DMS 273 (cell line): ENCODE measurements at regions not wholly inside any gene's neighbourhood (a gene's known extent, or its start where the extent isn't known, plus 50 kb on each side); places are given as distances from the start of the nearest gene placed in this dataset.

Experiments used
- DNase-seq: peaks from one replicate; lab custom pipeline; 2025; ENCODE audit not compliant: unreplicated experiment; lab: John Stamatoyannopoulos, UW

DNA sequence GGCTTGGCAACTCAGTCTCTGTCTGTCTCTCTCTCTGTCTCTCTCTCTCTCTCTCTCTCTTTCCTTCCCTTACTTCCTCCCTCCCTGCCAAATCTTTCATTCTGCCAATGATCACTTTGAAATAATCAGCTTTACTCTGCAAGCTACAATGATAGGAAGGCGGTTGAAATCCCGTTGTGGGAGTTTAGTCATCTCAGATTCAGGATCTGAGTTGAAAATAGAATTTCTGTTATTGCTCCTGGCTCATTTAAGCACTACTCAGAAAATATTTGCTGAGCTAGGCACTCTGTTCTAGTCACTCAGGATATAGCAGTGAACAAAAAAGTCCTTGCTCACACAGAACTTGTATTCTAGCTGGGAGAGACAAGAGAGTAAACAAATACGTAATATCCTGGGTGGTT lies 56.3 kb upstream of the DCTD start:
- DNase-seq, result no peak

DNA sequence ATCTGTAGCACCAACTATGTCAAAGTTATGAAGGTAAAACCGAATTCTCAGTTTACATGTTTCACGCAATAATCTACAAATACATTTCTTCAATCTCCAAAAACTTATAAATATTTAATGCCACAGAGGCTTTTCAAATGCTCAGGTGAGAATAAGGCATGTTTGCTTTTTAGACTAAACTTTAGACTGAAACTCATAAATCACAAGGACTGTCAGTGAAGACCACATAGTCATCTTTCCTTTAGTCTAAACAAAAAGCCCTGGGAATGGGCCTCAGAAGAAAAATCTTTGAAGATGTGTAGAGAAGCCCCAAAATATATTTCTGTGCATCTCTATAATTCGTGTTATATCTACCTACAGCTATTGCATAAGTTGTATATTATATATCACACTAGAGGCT lies 54.5 kb upstream of the DCTD start:
- no peak for DNase-seq

GRCh38 chr4:182969651-182970279 lies 52.6 kb upstream of the DCTD start:
- no peak for DNase-seq

DNA sequence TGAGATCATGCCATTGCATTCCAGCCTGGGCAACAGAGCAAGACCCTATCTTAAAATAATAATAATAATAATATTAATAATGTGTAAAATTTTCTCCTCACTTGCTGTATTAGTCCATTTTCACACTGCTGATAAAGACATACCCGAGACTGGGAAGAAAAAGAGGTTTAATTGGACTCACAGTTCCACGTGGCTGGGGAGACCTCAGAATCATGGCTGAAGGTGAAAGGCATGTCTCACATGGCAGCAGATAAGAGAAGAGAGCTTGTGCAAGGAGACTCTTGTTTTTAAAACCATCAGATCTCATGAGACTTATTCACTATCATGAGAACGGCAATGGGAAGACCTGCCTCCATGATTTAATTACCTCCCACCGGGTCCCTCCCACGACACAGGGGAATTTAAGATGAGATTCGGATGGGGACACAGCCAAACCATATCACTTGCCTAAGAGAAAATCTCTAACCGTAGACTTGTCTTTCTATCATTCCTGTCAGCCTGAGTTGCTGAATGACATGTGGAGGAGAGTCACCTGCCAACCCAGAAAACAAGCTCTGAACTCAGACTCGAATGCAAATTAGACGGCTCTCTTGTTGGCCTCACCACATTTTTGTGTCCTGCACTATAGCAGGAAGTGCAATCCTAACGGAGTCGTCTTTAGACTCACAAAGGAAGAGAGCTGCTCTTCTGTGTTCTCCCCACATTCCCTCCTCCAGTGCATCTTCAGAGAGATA lies 51.9 kb upstream of the DCTD start:
- DNase-seq, result no peak

DNA sequence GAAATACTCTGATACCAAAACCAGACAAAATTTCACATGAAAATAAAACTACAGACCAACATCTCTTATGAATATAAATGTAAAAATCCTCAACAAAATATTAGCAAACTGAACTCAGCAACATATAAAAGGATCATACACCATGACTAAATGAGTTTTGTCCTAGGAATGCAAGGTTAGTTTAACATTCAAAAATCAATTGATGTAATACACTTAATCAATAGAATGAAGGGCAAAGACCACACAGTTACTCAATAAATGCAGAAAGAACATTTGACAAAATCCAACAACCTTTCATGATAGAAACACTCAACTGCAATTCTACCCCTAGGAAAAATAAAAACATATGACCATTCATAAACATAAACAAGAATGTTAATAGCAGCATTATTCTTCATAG lies 50.2 kb upstream of the DCTD start:
- DNase-seq, result no peak
